Tibial artery (tissue), 4 donors: ENCODE measurements at regions not wholly inside any gene's neighbourhood (a gene's known extent, or its start where the extent isn't known, plus 50 kb on each side); places are given as distances from the start of the nearest gene placed in this dataset.

Experiments
- DNase-seq, 2 donors: peaks; one replicate each; pipeline ENCODE4 v3.0.0-alpha.2; 2019
- H3K27ac ChIP-seq, 2 donors: fragments of 200-600 bp; sonication (generic) in 1 of 2; 1 replicate in 1 of 2; 2 replicates in 1 of 2; pipeline ENCODE4 v1.5.1; 2018 to 2019; ENCODE audit warnings: mild to moderate bottlenecking in 1 of 2
- H3K27me3 ChIP-seq, 2 donors: fragments of 200-600 bp; sonication (generic) in 1 of 2; one replicate each; pipeline versions ENCODE4 v1.5.1 to v1.6.0; 2016 to 2019
- H3K36me3 ChIP-seq, 3 donors: fragments of 200-600 bp; sonication (generic) in 2 of 3; one replicate each; pipeline ENCODE4 v1.5.1; 2016 to 2019; ENCODE audit warnings: mild to moderate bottlenecking in 2 of 3
- H3K4me1 ChIP-seq, 4 donors: fragments of 200-600 bp; sonication (generic) in 2 of 4; 1 replicate in 3 of 4; 2 replicates in 1 of 4; pipeline ENCODE4 v1.5.1; 2016 to 2019
- H3K4me3 ChIP-seq, 2 donors: fragments of 200-600 bp; sonication (generic) in 1 of 2; 1 replicate in 1 of 2; 2 replicates in 1 of 2; pipeline ENCODE4 v1.5.1; 2018 to 2019; ENCODE audit warnings: mild to moderate bottlenecking in 2 of 2
- H3K9me3 ChIP-seq, 3 donors: fragments of 200-600 bp; sonication (generic) in 1 of 3; one replicate each; pipeline ENCODE4 v1.5.1; 2016 to 2019
- CTCF ChIP-seq, 2 experiments: fragments of 200-600 bp in 1 of 2; fragments of 450-650 bp in 1 of 2; IDR thresholded peaks; one replicate each; pipeline ENCODE4 v1.5.1; 2017 to 2019; ENCODE audit warnings: antibody characterized with exemption in 2 of 2, mild to moderate bottlenecking in 1 of 2, moderate library complexity in 1 of 2
- intact Hi-C: fragments of 100-400 bp; cut with DNase I; formaldehyde crosslinking; loops from one replicate; pipeline ENCODE4 v1.15.0; 2023; ENCODE audit warnings: low total_unique reads

GRCh38 chr3:115536171-115536570, 87.1 kb upstream of the GAP43 start:
- Histone ChIP-seq H3K36me3 (no peaks in the 10 kb centered on the region), H3K4me1 (no peaks in the 10 kb centered on the region), H3K9me3 (no peaks in the 10 kb centered on the region), H3K27me3 (no peaks in the 10 kb centered on the region), H3K27ac (no peak overlapping the region), H3K4me3 (no peak overlapping the region)
- intact Hi-C loops, result no loop called here
- no peak for TF ChIP-seq CTCF (IDR thresholded peaks at IDR 0.05)
- no peak for DNase-seq

GRCh38 chr3:115537669-115538068, 85.6 kb upstream of the GAP43 start:
- intact Hi-C loops, result no loop called here
- H3K27ac ChIP-seq, result no peak overlapping the region
- H3K4me1 ChIP-seq, result no peaks in the 10 kb centered on the region
- no peaks in the 10 kb centered on the region for H3K9me3 ChIP-seq
- TF ChIP-seq CTCF (IDR thresholded peaks at IDR 0.05), result no peak
- H3K27me3 ChIP-seq, result no peaks in the 10 kb centered on the region
- no peaks in the 10 kb centered on the region for H3K36me3 ChIP-seq
- H3K4me3 ChIP-seq, result no peak overlapping the region
- no peak for DNase-seq

GRCh38 chr3:115547207-115547606, 76.1 kb upstream of the GAP43 start:
- Histone ChIP-seq H3K27me3 (no peaks in the 10 kb centered on the region), H3K4me3 (no peak overlapping the region), H3K4me1 (peaks cover 0 to 26% (median 5%) of the 10 kb centered on the region in 4 donors), H3K27ac (no peak overlapping the region), H3K9me3 (no peaks in the 10 kb centered on the region), H3K36me3 (no peaks in the 10 kb centered on the region)
- intact Hi-C loops, result no loop called here
- no peak for TF ChIP-seq CTCF (IDR thresholded peaks at IDR 0.05)
- DNase-seq, result no peak

GRCh38 chr3:115548611-115549010, 74.7 kb upstream of the GAP43 start:
- no peak for DNase-seq
- TF ChIP-seq CTCF (IDR thresholded peaks at IDR 0.05), result no peak
- H3K27ac ChIP-seq, result no peak overlapping the region
- H3K4me1 ChIP-seq, result peaks cover 0 to 26% (median 5%) of the 10 kb centered on the region in 4 donors
- H3K27me3 ChIP-seq, result no peaks in the 10 kb centered on the region
- H3K9me3 ChIP-seq, result no peaks in the 10 kb centered on the region
- H3K36me3 ChIP-seq, result no peaks in the 10 kb centered on the region
- intact Hi-C loops, result no loop called here
- no peak overlapping the region for H3K4me3 ChIP-seq

- Histone ChIP-seq H3K27me3 (no peaks in the 10 kb centered on the region), H3K36me3 (no peaks in the 10 kb centered on the region), H3K4me1 (peaks cover 0 to 26% (median 5%) of the 10 kb centered on the region in 4 donors), H3K27ac (no peak overlapping the region), H3K4me3 (no peak overlapping the region), H3K9me3 (no peaks in the 10 kb centered on the region)
- intact Hi-C loops, result no loop called here
- DNase-seq, result no peak
- no peak for TF ChIP-seq CTCF (IDR thresholded peaks at IDR 0.05)
These were observed 74.2 kb upstream of the GAP43 start for GRCh38 chr3:115549071-115549470.

- Histone ChIP-seq H3K36me3 (no peaks in the 10 kb centered on the region), H3K4me3 (no peak overlapping the region), H3K4me1 (peaks cover 0 to 26% (median 5%) of the 10 kb centered on the region in 4 donors), H3K9me3 (no peaks in the 10 kb centered on the region), H3K27ac (no peak overlapping the region), H3K27me3 (no peaks in the 10 kb centered on the region)
- intact Hi-C loops, result no loop called here
- TF ChIP-seq CTCF (IDR thresholded peaks at IDR 0.05), result no peak
- DNase-seq, result peak in 1 of 2 donors; percentile 20
These were observed 73.0 kb upstream of the GAP43 start for GRCh38 chr3:115550285-115550761.
